Upper lobe of left lung (tissue), 4 donors: ENCODE measurements at regions not wholly inside any gene's neighbourhood (a gene's known extent, or its start where the extent isn't known, plus 50 kb on each side); places are given as distances from the start of the nearest gene placed in this dataset.

ENCODE experiments used
- CTCF ChIP-seq, 6 experiments: fragments of 450-650 bp in 4 of 6; fragments of 200-600 bp in 2 of 6; sonication (generic) in 2 of 6; IDR thresholded peaks; one replicate each; pipeline ENCODE4 v1.5.1; 2016 to 2019; ENCODE audit warnings: antibody characterized with exemption in 6 of 6
- EP300 ChIP-seq, 4 donors: sonication (generic); formaldehyde crosslinking; IDR thresholded peaks; one replicate each; pipeline ENCODE4 v1.5.1; 2017; ENCODE audit warnings: antibody characterized with exemption in 4 of 4, control low read depth in 2 of 4

- no peak for TF ChIP-seq EP300 (IDR thresholded peaks at IDR 0.05)
- no peak for TF ChIP-seq CTCF (IDR thresholded peaks at IDR 0.05)
Measured at GRCh38 chr2:220756653-220757052, 815.5 kb downstream of the EPHA4 start.
